OCI-LY3 (cell line): ENCODE measurements at regions not wholly inside any gene's neighbourhood (a gene's known extent, or its start where the extent isn't known, plus 50 kb on each side); places are given as distances from the start of the nearest gene placed in this dataset.

ENCODE experiments used
- H2AFZ ChIP-seq: fragments of 200-600, 300-600 bp; shearing (Covaris generic); 2 replicates; pipeline ENCODE4 v1.6.0; 2014; ENCODE audit warnings: antibody characterized with exemption, low read depth, low read length
- H3K27ac ChIP-seq: fragments of 200-600, 300-600 bp; sonication (generic); 2 replicates; pipeline ENCODE4 v1.5.1; 2014; ENCODE audit warnings: mild to moderate bottlenecking, low read length, moderate library complexity, mixed read lengths
- H3K27me3 ChIP-seq: fragments of 200-600, 300-600 bp; sonication (generic); 2 replicates; pipeline ENCODE4 v1.6.1; 2014; ENCODE audit warnings: low read depth, low read length, mixed read lengths
- H3K36me3 ChIP-seq: fragments of 200-600, 300-600 bp; sonication (generic); replicated peaks from 2 replicates; pipeline ENCODE3; 2014; ENCODE audit warnings: low read depth, low read length, mixed read lengths
- H3K4me1 ChIP-seq: fragments of 300-600, 200-600 bp; sonication (generic); 2 replicates; pipeline ENCODE4 v1.6.1; 2014; ENCODE audit warnings: low read length, mixed read lengths
- H3K4me2 ChIP-seq: fragments of 200-600, 300-600 bp; sonication (generic); 2 replicates; pipeline ENCODE4 v1.6.1; 2014; ENCODE audit warnings: low read length, mixed read lengths
- H3K4me3 ChIP-seq: fragments of 300-600, 200-600 bp; sonication (generic); 2 replicates; pipeline ENCODE4 v1.5.1; 2014; ENCODE audit warnings: antibody characterized with exemption, mild to moderate bottlenecking, low read length, moderate library complexity
- H3K79me2 ChIP-seq: fragments of 300-600, 200-600 bp; shearing (Covaris generic); 2 replicates; pipeline ENCODE4 v1.6.1; 2014; ENCODE audit warnings: mild to moderate bottlenecking, low read length, mixed read lengths
- H3K9ac ChIP-seq: fragments of 300-600, 200-600 bp; shearing (Covaris generic); 2 replicates; pipeline ENCODE4 v1.6.0; 2014; ENCODE audit warnings: mild to moderate bottlenecking, low read length, moderate library complexity
- H3K9me3 ChIP-seq: fragments of 200-600, 300-600 bp; shearing (Covaris generic); 2 replicates; pipeline ENCODE4 v1.6.1; 2014; ENCODE audit warnings: low read length, mixed read lengths; ENCODE audit not compliant: insufficient read depth
- H4K20me1 ChIP-seq: fragments of 200-600, 300-600 bp; sonication (generic); 2 replicates; pipeline ENCODE4 v1.6.1; 2016; ENCODE audit warnings: low read length, mixed read lengths; ENCODE audit not compliant: insufficient read depth
- CTCF ChIP-seq: fragments of 200-600, 300-600 bp; sonication (generic); IDR thresholded peaks from 2 replicates; pipeline ENCODE4 v1.5.1; 2014; ENCODE audit warnings: antibody characterized with exemption, low read length, low read depth

- Histone ChIP-seq H3K36me3 (no peaks in the 10 kb centered on the region), H3K9ac (no peak overlapping the region), H3K4me2 (no peak overlapping the region), H3K27me3 (no peaks in the 10 kb centered on the region), H3K4me1 (peaks cover 61% of the 10 kb centered on the region), H3K27ac (no peak overlapping the region), H3K4me3 (no peak overlapping the region), H4K20me1 (no peaks in the 10 kb centered on the region), H3K79me2 (no peaks in the 10 kb centered on the region), H3K9me3 (no peaks in the 10 kb centered on the region), H2AFZ (no peak overlapping the region; the same call in 1 of the 2 replicates)
- TF ChIP-seq CTCF: no peak
Observed at GRCh38 chr22:17269224-17269606, 50.0 kb upstream of the ADA2 start.
